Inflammatory macrophage treated with lipopolysaccharide for 4 hours (primary cell): ENCODE measurements at regions not wholly inside any gene's neighbourhood (a gene's known extent, or its start where the extent isn't known, plus 50 kb on each side); places are given as distances from the start of the nearest gene placed in this dataset.

Experiments used
- DNase-seq: peaks from one replicate; pipeline ENCODE4 v3.0.0-alpha.2; 2020

DNA sequence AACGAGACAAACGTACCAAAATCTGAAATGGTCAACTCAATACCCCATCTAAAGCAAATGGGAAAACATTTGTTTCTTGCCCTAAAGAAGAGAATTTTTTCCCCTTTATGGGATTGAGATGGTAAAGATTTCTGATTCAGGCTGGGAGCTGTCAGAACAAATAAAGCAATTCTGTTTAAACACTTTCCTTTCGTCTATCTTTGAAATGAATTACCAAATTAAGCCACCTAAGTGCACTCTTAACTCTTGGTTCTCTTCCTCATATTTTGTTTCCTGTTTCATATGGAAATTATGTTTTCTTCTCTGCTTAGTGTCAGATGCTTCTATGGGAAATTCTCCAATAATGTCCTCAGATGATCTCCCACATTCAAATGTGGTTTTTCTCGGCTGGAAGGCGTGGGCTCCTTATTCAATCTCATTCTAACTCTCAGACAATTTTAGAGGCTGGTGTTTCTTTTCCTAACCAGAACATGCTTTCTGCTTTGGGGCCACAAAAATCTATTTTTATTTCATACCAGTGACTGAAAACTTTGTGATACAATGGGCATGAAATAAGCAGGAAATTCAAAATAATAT is 50.3 kb upstream of the HPF1 start:
- peak; percentile 12 for DNase-seq
